Fibroblast of lung (primary cell): ENCODE measurements at regions not wholly inside any gene's neighbourhood (a gene's known extent, or its start where the extent isn't known, plus 50 kb on each side); places are given as distances from the start of the nearest gene placed in this dataset.

Experiments
- EZH2 ChIP-seq: IDR thresholded peaks from 2 replicates; pipeline ENCODE4 v1.5.1; 2012; ENCODE audit warnings: low read length, control low read depth, mild to moderate bottlenecking; ENCODE audit errors: missing control alignments
- TF ChIP-seq, protein P1 (sequence below), 2 donors: IDR thresholded peaks in 1 of 2; conservative IDR thresholded peaks in 1 of 2; 1 replicate in 1 of 2; 2 replicates in 1 of 2; pipeline ENCODE4 v1.5.1; 2011 to 2012; ENCODE audit warnings: low read length in 2 of 2, control low read depth in 1 of 2, inconsistent platforms in 1 of 2, low read depth in 1 of 2, mild to moderate bottlenecking in 1 of 2

- TF ChIP-seq, protein P1, sequence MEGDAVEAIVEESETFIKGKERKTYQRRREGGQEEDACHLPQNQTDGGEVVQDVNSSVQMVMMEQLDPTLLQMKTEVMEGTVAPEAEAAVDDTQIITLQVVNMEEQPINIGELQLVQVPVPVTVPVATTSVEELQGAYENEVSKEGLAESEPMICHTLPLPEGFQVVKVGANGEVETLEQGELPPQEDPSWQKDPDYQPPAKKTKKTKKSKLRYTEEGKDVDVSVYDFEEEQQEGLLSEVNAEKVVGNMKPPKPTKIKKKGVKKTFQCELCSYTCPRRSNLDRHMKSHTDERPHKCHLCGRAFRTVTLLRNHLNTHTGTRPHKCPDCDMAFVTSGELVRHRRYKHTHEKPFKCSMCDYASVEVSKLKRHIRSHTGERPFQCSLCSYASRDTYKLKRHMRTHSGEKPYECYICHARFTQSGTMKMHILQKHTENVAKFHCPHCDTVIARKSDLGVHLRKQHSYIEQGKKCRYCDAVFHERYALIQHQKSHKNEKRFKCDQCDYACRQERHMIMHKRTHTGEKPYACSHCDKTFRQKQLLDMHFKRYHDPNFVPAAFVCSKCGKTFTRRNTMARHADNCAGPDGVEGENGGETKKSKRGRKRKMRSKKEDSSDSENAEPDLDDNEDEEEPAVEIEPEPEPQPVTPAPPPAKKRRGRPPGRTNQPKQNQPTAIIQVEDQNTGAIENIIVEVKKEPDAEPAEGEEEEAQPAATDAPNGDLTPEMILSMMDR (conservative IDR thresholded peaks at IDR 0.05 in 1 of 2, IDR thresholded peaks at IDR 0.05 in 1 of 2; ENCODE audit: low read depth in 1 of 2, low read length in 2 of 2): no peak
- TF ChIP-seq EZH2: no peak
These were observed 396.9 kb upstream of the NDST3 start for GRCh38 chr4:117637347-117637746.
